ENCODE measurements at regions not wholly inside any gene's neighbourhood (a gene's known extent, or its start where the extent isn't known, plus 50 kb on each side); places are given as distances from the start of the nearest gene placed in this dataset.

GRCh38 chr2:241966647-241967466 is 97.3 kb downstream of the RTP5 start:
- no peaks in the 10 kb centered on the region for H3K36me3 ChIP-seq (ENCODE audit: control insufficient read depth in 1 of 2, insufficient read depth in 2 of 2, low read length in 2 of 2)
- no peaks in the 10 kb centered on the region for H3K27me3 ChIP-seq (ENCODE audit: insufficient read depth, low read length)
- H4K20me1 ChIP-seq (ENCODE audit: insufficient read depth) = no peaks in the 10 kb centered on the region
- H3K27ac ChIP-seq (ENCODE audit: low read depth, low read length) = no peak overlapping the region
- POLR2A ChIA-PET = interaction anchor here (1.2 kb wide), 1 partner anchor 11 kb away, joined by 3 read pairs; no protein-coding TSS in a partner anchor
- RAD21 ChIA-PET (ENCODE audit: low non-redundant PET in 1 of 2, low total read pairs in 2 of 2, uncharacterized antibody in 2 of 2, unreplicated experiment in 2 of 2) = no interaction called here
- H3K9me3 ChIP-seq (ENCODE audit: control insufficient read depth in 1 of 2, insufficient read depth in 1 of 2, low read depth in 1 of 2, low read length in 2 of 2) = no peaks in the 10 kb centered on the region
- TF ChIP-seq REST (IDR thresholded peaks at IDR 0.05; ENCODE audit: low read depth) = no peak
- TF ChIP-seq ATF3 (IDR thresholded peaks at IDR 0.05) = no peak
- peak overlapping the region; percentile 75; the same call in 1 of the 2 replicates for H3K4me2 ChIP-seq (ENCODE audit: low read length)
- no peak overlapping the region for H3K4me3 ChIP-seq (replicated peaks in 1 of 2; ENCODE audit: low read depth in 1 of 2, low read length in 2 of 2)
- intact Hi-C loops (cut with micrococcal nuclease) = no loop called here
- no peak for DNase-seq (ENCODE audit: low read depth, low spot score)
- no peak overlapping the region for H2AFZ ChIP-seq (ENCODE audit: low read depth, low read length, poor library complexity, severe bottlenecking)
- CTCF ChIA-PET = no interaction called here
- no peak overlapping the region for H3K9ac ChIP-seq (ENCODE audit: low read length)
- no peaks in the 10 kb centered on the region for H3K79me2 ChIP-seq (ENCODE audit: insufficient read depth, low read length)
- H3K9me2 ChIP-seq (ENCODE audit: insufficient read depth) = no peaks in the 10 kb centered on the region
- ATAC-seq = no peak
- no TSS peak for BruUV-seq (replicated peaks)
- peaks cover 10 to 14% of the 10 kb centered on the region in 2 experiments; a peak in 3 of 4 replicates for H3K4me1 ChIP-seq (ENCODE audit: control insufficient read depth in 1 of 2, insufficient read depth in 2 of 2, low read length in 2 of 2)
